ENCODE measurements at regions not wholly inside any gene's neighbourhood (a gene's known extent, or its start where the extent isn't known, plus 50 kb on each side); places are given as distances from the start of the nearest gene placed in this dataset.

DNA sequence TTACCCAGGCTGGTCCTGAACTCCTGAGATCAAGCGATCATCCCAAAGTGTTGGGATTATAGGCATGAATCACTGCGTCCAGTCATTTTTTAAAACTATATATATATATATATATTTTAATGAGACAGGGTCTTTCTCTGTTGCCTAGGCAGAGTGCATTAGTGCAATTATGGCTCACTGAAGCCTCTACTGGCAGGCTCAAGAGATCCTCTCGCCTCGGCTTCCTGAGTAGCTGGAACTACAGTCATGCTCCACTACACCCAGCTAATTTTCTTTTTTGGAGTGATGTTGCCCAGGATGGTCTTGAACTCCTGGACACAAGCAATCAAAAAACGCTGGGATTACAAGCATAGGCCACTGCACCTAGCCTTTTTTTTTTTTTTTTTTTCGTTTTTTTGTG is 55.3 kb upstream of the KAT6B start:
- TF ChIP-seq EZH2phosphoT487 (IDR thresholded peaks at IDR 0.05; ENCODE audit: borderline replicate concordance, low read depth, low read length) = no peak
- TF ChIP-seq, protein P1, sequence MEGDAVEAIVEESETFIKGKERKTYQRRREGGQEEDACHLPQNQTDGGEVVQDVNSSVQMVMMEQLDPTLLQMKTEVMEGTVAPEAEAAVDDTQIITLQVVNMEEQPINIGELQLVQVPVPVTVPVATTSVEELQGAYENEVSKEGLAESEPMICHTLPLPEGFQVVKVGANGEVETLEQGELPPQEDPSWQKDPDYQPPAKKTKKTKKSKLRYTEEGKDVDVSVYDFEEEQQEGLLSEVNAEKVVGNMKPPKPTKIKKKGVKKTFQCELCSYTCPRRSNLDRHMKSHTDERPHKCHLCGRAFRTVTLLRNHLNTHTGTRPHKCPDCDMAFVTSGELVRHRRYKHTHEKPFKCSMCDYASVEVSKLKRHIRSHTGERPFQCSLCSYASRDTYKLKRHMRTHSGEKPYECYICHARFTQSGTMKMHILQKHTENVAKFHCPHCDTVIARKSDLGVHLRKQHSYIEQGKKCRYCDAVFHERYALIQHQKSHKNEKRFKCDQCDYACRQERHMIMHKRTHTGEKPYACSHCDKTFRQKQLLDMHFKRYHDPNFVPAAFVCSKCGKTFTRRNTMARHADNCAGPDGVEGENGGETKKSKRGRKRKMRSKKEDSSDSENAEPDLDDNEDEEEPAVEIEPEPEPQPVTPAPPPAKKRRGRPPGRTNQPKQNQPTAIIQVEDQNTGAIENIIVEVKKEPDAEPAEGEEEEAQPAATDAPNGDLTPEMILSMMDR (conservative IDR thresholded peaks at IDR 0.05; ENCODE audit: low read length) = peak; percentile 61
- peaks cover 14% of the 10 kb centered on the region; the same call in 1 of the 2 replicates for H3K9me3 ChIP-seq (ENCODE audit: low read length)
- H3K4me2 ChIP-seq (ENCODE audit: low read length) = no peak overlapping the region; the same call in 1 of the 2 replicates
- CTCF ChIA-PET (ENCODE audit: unreplicated experiment) = no interaction called here
- H3K4me1 ChIP-seq (ENCODE audit: insufficient read depth, low read length, poor library complexity, severe bottlenecking) = no peaks in the 10 kb centered on the region
- H4K20me1 ChIP-seq (ENCODE audit: insufficient read depth, low read length) = no peaks in the 10 kb centered on the region
- H3K9me2 ChIP-seq (ENCODE audit: insufficient read depth, low read length) = no peaks in the 10 kb centered on the region
- no TSS peak for BruUV-seq (replicated peaks)
- POLR2A ChIA-PET = interaction anchor here (0.7 to 0.8 kb wide), 3 partner anchors 32 to 268 kb away, joined by 3 to 6 read pairs (median 4); no protein-coding TSS in a partner anchor
- no peak overlapping the region for H3K4me3 ChIP-seq (ENCODE audit: low read depth, low read length, poor library complexity, severe bottlenecking)
- intact Hi-C loops (cut with micrococcal nuclease; ENCODE audit: unreplicated experiment) = no loop called here
- no peak overlapping the region for H2AFZ ChIP-seq (ENCODE audit: low read length)
- no peaks in the 10 kb centered on the region for H3K79me2 ChIP-seq (ENCODE audit: insufficient read depth, low read depth, low read length)
- peak; percentile 50 for DNase-seq (ENCODE audit: low spot score)
- no peak overlapping the region for H3K27ac ChIP-seq (ENCODE audit: low read depth, low read length, poor library complexity, severe bottlenecking)
- H3K36me3 ChIP-seq (ENCODE audit: insufficient read depth, low read length) = no peaks in the 10 kb centered on the region

DNA sequence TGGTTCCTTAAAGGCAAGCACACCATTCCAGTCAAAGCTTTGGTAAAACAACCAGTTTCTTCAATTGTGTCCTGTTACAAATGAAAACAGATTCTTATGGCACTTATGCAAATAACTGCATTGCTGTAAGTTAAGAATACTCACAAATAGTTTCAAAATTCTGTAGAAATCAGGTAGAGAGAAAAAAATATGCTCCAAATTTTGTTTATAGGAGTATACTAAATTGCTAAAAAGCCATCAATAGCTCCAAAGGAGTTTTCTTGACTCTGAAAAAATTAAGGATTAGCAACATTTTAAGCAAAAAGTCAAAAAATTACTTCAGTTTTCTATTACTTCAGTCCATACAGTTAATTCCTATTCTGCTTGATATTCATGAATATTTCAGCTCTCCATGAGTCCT is 51.3 kb upstream of the KAT6B start:
- BruUV-seq (replicated peaks) = no TSS peak
- CTCF ChIA-PET (ENCODE audit: unreplicated experiment) = no interaction called here

More for the DNA sequence above, 51.3 kb upstream of the KAT6B start:
- DNase-seq (ENCODE audit: low spot score) = no peak
- intact Hi-C loops (cut with micrococcal nuclease; ENCODE audit: unreplicated experiment) = no loop called here
- Histone ChIP-seq H3K4me2 (ENCODE audit: low read length) (no peak overlapping the region), H2AFZ (ENCODE audit: low read length) (no peak overlapping the region), H3K79me2 (ENCODE audit: insufficient read depth, low read depth, low read length) (no peaks in the 10 kb centered on the region), H3K9me3 (ENCODE audit: low read length) (peaks cover 41% of the 10 kb centered on the region), H3K9me2 (ENCODE audit: insufficient read depth, low read length) (no peaks in the 10 kb centered on the region), H3K4me1 (ENCODE audit: insufficient read depth, low read length, poor library complexity, severe bottlenecking) (no peaks in the 10 kb centered on the region), H3K27ac (ENCODE audit: low read depth, low read length, poor library complexity, severe bottlenecking) (no peak overlapping the region), H3K36me3 (ENCODE audit: insufficient read depth, low read length) (no peaks in the 10 kb centered on the region), H3K4me3 (ENCODE audit: low read depth, low read length, poor library complexity, severe bottlenecking) (no peak overlapping the region), H4K20me1 (ENCODE audit: insufficient read depth, low read length) (no peaks in the 10 kb centered on the region)
- TF ChIP-seq EZH2phosphoT487 (IDR thresholded peaks at IDR 0.05; ENCODE audit: borderline replicate concordance, low read depth, low read length) = no peak
- TF ChIP-seq, protein P1 (conservative IDR thresholded peaks at IDR 0.05; ENCODE audit: low read length) = no peak
- POLR2A ChIA-PET = no interaction called here
